OCI-LY7 (cell line): ENCODE measurements at regions not wholly inside any gene's neighbourhood (a gene's known extent, or its start where the extent isn't known, plus 50 kb on each side); places are given as distances from the start of the nearest gene placed in this dataset.

Experiments
- BruUV-seq: library from RNA; stranded (reverse); fragments of 400-500 nt; replicated peaks from 2 replicates; lab custom pipeline; 2021; lab: Mats Ljungman, UMichigan
- CTCF ChIA-PET: fragments of 300-600 bp; sonication (Branson Sonifier 250); formaldehyde crosslinking; loops from one replicate; lab custom pipeline; 2022; ENCODE audit warnings: antibody characterized with exemption; ENCODE audit not compliant: unreplicated experiment; lab: Charles Lee
- POLR2A ChIA-PET: fragments of 300-600 bp; sonication (Branson Sonifier 250); formaldehyde crosslinking; loops from one replicate; lab custom pipeline; 2022; ENCODE audit warnings: antibody characterized with exemption; lab: Charles Lee
- DNase-seq: peaks from one replicate; pipeline ENCODE4 v3.0.0-alpha.2; 2015; ENCODE audit warnings: low spot score
- H2AFZ ChIP-seq: fragments of 200-600 bp; sonication (generic), shearing (Covaris generic); 2 replicates; pipeline ENCODE4 v1.6.1; 2014; ENCODE audit warnings: mild to moderate bottlenecking, antibody characterized with exemption, low read length, moderate library complexity
- H3K27ac ChIP-seq: fragments of 200-600 bp; sonication (generic); 2 replicates; pipeline ENCODE4 v1.5.1; 2014; ENCODE audit warnings: mixed run types, low read depth, mild to moderate bottlenecking, moderate library complexity, low read length, inconsistent platforms; ENCODE audit not compliant: poor library complexity, severe bottlenecking
- H3K36me3 ChIP-seq: fragments of 200-600 bp; sonication (generic); 2 replicates; pipeline ENCODE4 v1.6.1; 2014; ENCODE audit warnings: mild to moderate bottlenecking, antibody characterized with exemption, low read length, moderate library complexity, mixed read lengths; ENCODE audit not compliant: insufficient read depth
- H3K4me1 ChIP-seq: fragments of 200-600 bp; sonication (generic); 2 replicates; pipeline ENCODE4 v1.5.1; 2014; ENCODE audit warnings: mild to moderate bottlenecking, low read length; ENCODE audit not compliant: insufficient read depth, poor library complexity, severe bottlenecking
- H3K4me2 ChIP-seq: fragments of 200-600 bp; sonication (generic); 2 replicates; pipeline ENCODE4 v1.6.1; 2014; ENCODE audit warnings: mild to moderate bottlenecking, low read length
- H3K4me3 ChIP-seq: fragments of 200-600 bp; sonication (generic); 2 replicates; pipeline ENCODE4 v1.5.1; 2014; ENCODE audit warnings: mild to moderate bottlenecking, low read depth, low read length; ENCODE audit not compliant: poor library complexity, severe bottlenecking
- H3K79me2 ChIP-seq: fragments of 200-600 bp; sonication (generic); 2 replicates; pipeline ENCODE4 v1.6.1; 2016; ENCODE audit warnings: low read depth, mild to moderate bottlenecking, low read length, moderate library complexity, mixed read lengths; ENCODE audit not compliant: insufficient read depth
- H3K9me2 ChIP-seq: fragments of 200-600 bp; sonication (generic); 2 replicates; pipeline ENCODE4 v1.6.1; 2016; ENCODE audit warnings: mild to moderate bottlenecking, low read length, mixed read lengths; ENCODE audit not compliant: insufficient read depth
- H3K9me3 ChIP-seq: fragments of 200-600 bp; sonication (generic); 2 replicates; pipeline ENCODE4 v1.6.1; 2014; ENCODE audit warnings: mild to moderate bottlenecking, mixed run types, low read length, mixed read lengths
- H4K20me1 ChIP-seq: fragments of 200-600 bp; sonication (generic); 2 replicates; pipeline ENCODE4 v1.6.1; 2014; ENCODE audit warnings: mild to moderate bottlenecking, antibody characterized with exemption, low read length, moderate library complexity, mixed read lengths; ENCODE audit not compliant: insufficient read depth
- EZH2phosphoT487 ChIP-seq: fragments of 200-600 bp; sonication (generic); IDR thresholded peaks from 2 replicates; pipeline ENCODE4 v1.6.1; 2018; ENCODE audit warnings: low read depth, borderline replicate concordance, mild to moderate bottlenecking, mixed run types, antibody characterized with exemption, low read length, moderate library complexity, mixed read lengths
- intact Hi-C: fragments of 100-400 bp; cut with micrococcal nuclease; formaldehyde crosslinking; loops from one replicate; pipeline ENCODE4 v1.10.0; 2022; ENCODE audit not compliant: unreplicated experiment
- TF ChIP-seq, protein P1 (sequence below): fragments of 200-600 bp; sonication (generic); conservative IDR thresholded peaks from 2 replicates; pipeline ENCODE4 v1.5.1; 2014; ENCODE audit warnings: mild to moderate bottlenecking, antibody characterized with exemption, low read length, moderate library complexity, mixed read lengths

DNA sequence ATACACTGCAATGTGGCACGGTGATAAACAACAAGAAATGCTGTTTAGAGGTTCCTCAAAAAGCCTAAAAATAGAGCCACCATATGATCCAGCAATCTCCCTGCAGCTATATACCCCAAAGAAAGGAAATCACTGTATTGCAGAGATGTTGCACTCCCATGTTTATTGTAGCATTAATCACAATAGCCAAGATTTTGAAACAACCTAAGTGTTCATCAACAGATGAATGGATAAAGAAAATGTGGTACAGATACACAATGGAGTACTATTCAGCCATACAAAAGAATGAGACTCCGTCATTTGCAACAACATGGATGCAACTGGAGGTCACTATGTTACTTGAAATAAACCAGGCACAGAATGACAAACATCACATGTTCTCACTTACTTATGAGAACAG is 365.8 kb upstream of the DIPK2B start:
- no peak for TF ChIP-seq EZH2phosphoT487
- TF ChIP-seq, protein P1, sequence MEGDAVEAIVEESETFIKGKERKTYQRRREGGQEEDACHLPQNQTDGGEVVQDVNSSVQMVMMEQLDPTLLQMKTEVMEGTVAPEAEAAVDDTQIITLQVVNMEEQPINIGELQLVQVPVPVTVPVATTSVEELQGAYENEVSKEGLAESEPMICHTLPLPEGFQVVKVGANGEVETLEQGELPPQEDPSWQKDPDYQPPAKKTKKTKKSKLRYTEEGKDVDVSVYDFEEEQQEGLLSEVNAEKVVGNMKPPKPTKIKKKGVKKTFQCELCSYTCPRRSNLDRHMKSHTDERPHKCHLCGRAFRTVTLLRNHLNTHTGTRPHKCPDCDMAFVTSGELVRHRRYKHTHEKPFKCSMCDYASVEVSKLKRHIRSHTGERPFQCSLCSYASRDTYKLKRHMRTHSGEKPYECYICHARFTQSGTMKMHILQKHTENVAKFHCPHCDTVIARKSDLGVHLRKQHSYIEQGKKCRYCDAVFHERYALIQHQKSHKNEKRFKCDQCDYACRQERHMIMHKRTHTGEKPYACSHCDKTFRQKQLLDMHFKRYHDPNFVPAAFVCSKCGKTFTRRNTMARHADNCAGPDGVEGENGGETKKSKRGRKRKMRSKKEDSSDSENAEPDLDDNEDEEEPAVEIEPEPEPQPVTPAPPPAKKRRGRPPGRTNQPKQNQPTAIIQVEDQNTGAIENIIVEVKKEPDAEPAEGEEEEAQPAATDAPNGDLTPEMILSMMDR, result no peak
- POLR2A ChIA-PET, result no interaction called here

GRCh38 chrX:45557387-45557786 is 356.7 kb upstream of the DIPK2B start:
- Histone ChIP-seq H4K20me1 (no peaks in the 10 kb centered on the region), H2AFZ (no peak overlapping the region), H3K4me3 (no peak overlapping the region), H3K27ac (no peak overlapping the region), H3K9me2 (no peaks in the 10 kb centered on the region), H3K9me3 (no peaks in the 10 kb centered on the region), H3K4me2 (no peak overlapping the region), H3K4me1 (no peaks in the 10 kb centered on the region), H3K36me3 (no peaks in the 10 kb centered on the region), H3K79me2 (no peaks in the 10 kb centered on the region)
- CTCF ChIA-PET, result no interaction called here
- TF ChIP-seq, protein P1, result no peak
- no peak for TF ChIP-seq EZH2phosphoT487
- DNase-seq, result no peak
- intact Hi-C loops, result no loop called here
- POLR2A ChIA-PET, result no interaction called here
- BruUV-seq, result no TSS peak

More for the DNA sequence above, 365.8 kb upstream of the DIPK2B start:
- Histone ChIP-seq H3K79me2 (no peaks in the 10 kb centered on the region), H4K20me1 (no peaks in the 10 kb centered on the region), H3K4me3 (no peak overlapping the region), H3K4me1 (no peaks in the 10 kb centered on the region), H3K4me2 (no peak overlapping the region), H2AFZ (no peak overlapping the region), H3K36me3 (no peaks in the 10 kb centered on the region), H3K9me3 (no peaks in the 10 kb centered on the region), H3K9me2 (no peaks in the 10 kb centered on the region), H3K27ac (no peak overlapping the region)
- BruUV-seq, result no TSS peak
- CTCF ChIA-PET, result no interaction called here
- DNase-seq, result no peak
- intact Hi-C loops, result no loop called here

GRCh38 chrX:45554736-45555135 is 354.1 kb upstream of the DIPK2B start:
- TF ChIP-seq, protein P1, result no peak
- no peak for TF ChIP-seq EZH2phosphoT487
- ChIA-PET CTCF (no interaction called here), POLR2A (no interaction called here)
- Histone ChIP-seq H3K36me3 (no peaks in the 10 kb centered on the region), H3K9me3 (no peaks in the 10 kb centered on the region), H3K4me3 (no peak overlapping the region), H2AFZ (no peak overlapping the region), H3K79me2 (no peaks in the 10 kb centered on the region), H3K4me1 (no peaks in the 10 kb centered on the region), H3K27ac (no peak overlapping the region), H3K4me2 (no peak overlapping the region), H3K9me2 (no peaks in the 10 kb centered on the region), H4K20me1 (no peaks in the 10 kb centered on the region)
- no peak for DNase-seq
- BruUV-seq, result no TSS peak
- intact Hi-C loops, result no loop called here
